Tibial nerve (tissue), 4 donors: ENCODE measurements at regions not wholly inside any gene's neighbourhood (a gene's known extent, or its start where the extent isn't known, plus 50 kb on each side); places are given as distances from the start of the nearest gene placed in this dataset.

Source experiments
- DNase-seq, 2 donors: peaks; one replicate each; pipeline ENCODE4 v3.0.0-alpha.2; 2019; ENCODE audit warnings: low spot score in 2 of 2
- H3K27ac ChIP-seq, 4 donors: fragments of 200-600 bp; sonication (generic) in 3 of 4; one replicate each; pipeline ENCODE4 v1.5.1; 2017 to 2019; ENCODE audit warnings: mild to moderate bottlenecking in 1 of 4
- H3K27me3 ChIP-seq, 2 donors: fragments of 200-600 bp; sonication (generic) in 1 of 2; one replicate each; pipeline versions ENCODE4 v1.5.1 to v1.6.0; 2017 to 2019
- H3K36me3 ChIP-seq, 3 donors: fragments of 200-600 bp; sonication (generic); one replicate each; pipeline ENCODE4 v1.5.1; 2018 to 2019
- H3K4me1 ChIP-seq, 4 donors: fragments of 200-600 bp; sonication (generic) in 3 of 4; one replicate each; pipeline ENCODE4 v1.5.1; 2017 to 2019
- H3K4me3 ChIP-seq, 4 donors: fragments of 200-600 bp; sonication (generic) in 3 of 4; one replicate each; pipeline ENCODE4 v1.5.1; 2017 to 2019; ENCODE audit warnings: mild to moderate bottlenecking in 1 of 4, moderate library complexity in 1 of 4
- H3K9me3 ChIP-seq, 4 donors: fragments of 200-600 bp; sonication (generic) in 3 of 4; one replicate each; pipeline ENCODE4 v1.5.1; 2017 to 2019
- CTCF ChIP-seq, 5 experiments: fragments of 200-600 bp in 3 of 5; fragments of 450-650 bp in 2 of 5; sonication (generic) in 3 of 5; IDR thresholded peaks; one replicate each; pipeline ENCODE4 v1.5.1; 2016 to 2019; ENCODE audit warnings: antibody characterized with exemption in 5 of 5, mild to moderate bottlenecking in 3 of 5, moderate library complexity in 2 of 5
- EP300 ChIP-seq, 2 donors: sonication (generic); formaldehyde crosslinking; IDR thresholded peaks; one replicate each; pipeline ENCODE4 v1.6.1; 2017; ENCODE audit warnings: antibody characterized with exemption in 2 of 2, mild to moderate bottlenecking in 1 of 2
- POLR2A ChIP-seq, 2 donors: fragments of 450-650 bp; IDR thresholded peaks; one replicate each; pipeline ENCODE4 v1.6.1; 2017; ENCODE audit warnings: antibody characterized with exemption in 2 of 2, mild to moderate bottlenecking in 2 of 2, moderate library complexity in 2 of 2
- WGBS, 2 donors: methylation state at CpG; one replicate each; pipeline ENCODE4 v1.1.5; 2018; 5-methylcytosine and 5-hydroxymethylcytosine counted together

- Histone ChIP-seq H3K27ac (no peak overlapping the region), H3K27me3 (no peaks in the 10 kb centered on the region), H3K9me3 (peaks cover 0 to 22% (median 6%) of the 10 kb centered on the region in 4 donors), H3K36me3 (no peaks in the 10 kb centered on the region), H3K4me3 (no peak overlapping the region), H3K4me1 (no peaks in the 10 kb centered on the region)
- 83 to 89% methylated on average over 1 of the region's 1 CpG for WGBS, 2 donors
- TF ChIP-seq POLR2A (IDR thresholded peaks at IDR 0.05) (no peak), CTCF (IDR thresholded peaks at IDR 0.05) (no peak), EP300 (IDR thresholded peaks at IDR 0.05) (no peak)
- DNase-seq: no peak
These were observed 79.0 kb upstream of the CPNE8 start for GRCh38 chr12:38984388-38984787.

GRCh38 chr12:38983117-38983571, 77.8 kb upstream of the CPNE8 start:
- 84 to 86% methylated on average over 6 of the region's 6 CpGs for WGBS, 2 donors
- no peak for TF ChIP-seq EP300 (IDR thresholded peaks at IDR 0.05)
- TF ChIP-seq POLR2A (IDR thresholded peaks at IDR 0.05): no peak
- TF ChIP-seq CTCF (IDR thresholded peaks at IDR 0.05): no peak
- Histone ChIP-seq H3K27ac (no peak overlapping the region), H3K27me3 (no peaks in the 10 kb centered on the region), H3K4me1 (no peaks in the 10 kb centered on the region), H3K9me3 (peaks cover 0 to 20% (median 6%) of the 10 kb centered on the region in 4 donors), H3K36me3 (no peaks in the 10 kb centered on the region), H3K4me3 (no peak overlapping the region)
- no peak for DNase-seq

GRCh38 chr12:38977132-38977531, 71.7 kb upstream of the CPNE8 start:
- H3K9me3 ChIP-seq: no peaks in the 10 kb centered on the region
- no peaks in the 10 kb centered on the region for H3K4me1 ChIP-seq
- no peaks in the 10 kb centered on the region for H3K36me3 ChIP-seq
- H3K4me3 ChIP-seq: no peak overlapping the region
- DNase-seq: no peak
- TF ChIP-seq EP300 (IDR thresholded peaks at IDR 0.05) (no peak), CTCF (IDR thresholded peaks at IDR 0.05) (no peak), POLR2A (IDR thresholded peaks at IDR 0.05) (no peak)
- no peak overlapping the region for H3K27ac ChIP-seq
- H3K27me3 ChIP-seq: no peaks in the 10 kb centered on the region
- WGBS, 2 donors: 25 to 29% methylated on average over 1 of the region's 1 CpG

GRCh38 chr12:38969706-38970105, 64.3 kb upstream of the CPNE8 start:
- no peak for TF ChIP-seq POLR2A (IDR thresholded peaks at IDR 0.05)
- TF ChIP-seq CTCF (IDR thresholded peaks at IDR 0.05): no peak
- TF ChIP-seq EP300 (IDR thresholded peaks at IDR 0.05): no peak
- 75 to 91% methylated on average over 2 of the region's 2 CpGs for WGBS, 2 donors
- no peak overlapping the region for H3K27ac ChIP-seq
- no peak overlapping the region for H3K4me3 ChIP-seq
- no peak for DNase-seq
- no peaks in the 10 kb centered on the region for H3K4me1 ChIP-seq
- peaks cover 0 to 5% (median 0%) of the 10 kb centered on the region in 4 donors for H3K9me3 ChIP-seq
- no peaks in the 10 kb centered on the region for H3K36me3 ChIP-seq
- no peaks in the 10 kb centered on the region for H3K27me3 ChIP-seq

- Histone ChIP-seq H3K27ac (no peak overlapping the region), H3K4me3 (no peak overlapping the region), H3K27me3 (no peaks in the 10 kb centered on the region), H3K36me3 (no peaks in the 10 kb centered on the region), H3K9me3 (no peaks in the 10 kb centered on the region), H3K4me1 (no peaks in the 10 kb centered on the region)
- WGBS, 2 donors: 85 to 86% methylated on average over 5 of the region's 5 CpGs
- TF ChIP-seq CTCF (IDR thresholded peaks at IDR 0.05) (no peak), EP300 (IDR thresholded peaks at IDR 0.05) (no peak), POLR2A (IDR thresholded peaks at IDR 0.05) (no peak)
- no peak for DNase-seq
These were observed 56.3 kb upstream of the CPNE8 start for GRCh38 chr12:38961683-38962082.
